ENCODE measurements at regions not wholly inside any gene's neighbourhood (a gene's known extent, or its start where the extent isn't known, plus 50 kb on each side); places are given as distances from the start of the nearest gene placed in this dataset.

DNA sequence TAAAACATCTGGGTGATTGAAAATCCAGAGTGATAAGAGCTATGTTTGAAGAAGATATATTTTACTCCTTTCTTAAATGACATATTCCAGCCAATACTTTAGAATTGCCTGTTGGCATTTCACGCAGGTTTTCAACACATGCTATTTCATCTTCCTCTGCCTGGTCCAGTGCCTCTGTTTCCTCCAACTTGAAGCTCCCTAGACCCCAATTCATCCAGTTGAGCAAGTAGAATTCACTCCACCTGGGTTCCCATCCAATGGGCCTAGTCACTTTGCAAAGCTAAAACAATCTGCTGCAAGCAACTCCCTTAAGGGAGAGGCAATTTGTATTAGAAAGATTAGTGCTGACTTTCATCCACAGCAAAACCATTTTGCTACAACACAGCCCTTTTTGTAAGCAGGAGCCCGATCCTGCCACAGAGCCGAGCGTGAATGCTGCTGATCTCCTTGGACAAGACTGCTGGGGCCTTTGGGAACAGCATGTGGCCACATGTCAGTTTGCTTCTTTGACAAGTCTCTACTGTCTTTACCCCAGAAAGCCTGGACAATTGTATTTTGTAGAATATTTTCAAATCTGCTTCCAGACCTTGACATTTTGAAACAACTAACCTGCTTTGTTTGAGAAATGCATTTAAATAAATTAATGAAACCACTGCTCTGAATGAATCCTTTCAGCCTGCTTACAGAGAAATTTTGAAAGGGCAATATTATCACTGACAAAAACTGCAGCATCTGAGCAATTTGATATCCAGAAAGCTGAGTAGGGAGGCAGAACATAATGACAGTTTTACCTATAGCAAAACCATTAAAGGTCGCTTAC lies 259.1 kb downstream of the TDRD15 start:
- Histone ChIP-seq H3K9me3 (ENCODE audit: insufficient read depth, low read length) (no peaks in the 10 kb centered on the region), H3K4me2 (ENCODE audit: low read depth, low read length, poor library complexity, severe bottlenecking) (no peak overlapping the region), H2AFZ (ENCODE audit: low read depth, low read length, severe bottlenecking) (no peak overlapping the region), H3F3A (ENCODE audit: insufficient read depth) (no peaks in the 10 kb centered on the region), H3K27me3 (ENCODE audit: low read length) (no peaks in the 10 kb centered on the region), H3K79me2 (ENCODE audit: insufficient read depth, low read length) (no peaks in the 10 kb centered on the region), H3K27ac (ENCODE audit: low read depth, low read length) (no peak overlapping the region), H3K36me3 (ENCODE audit: low read length) (no peaks in the 10 kb centered on the region), H3K9me2 (replicated peaks; ENCODE audit: insufficient read depth, low read length) (no peaks in the 10 kb centered on the region), H3K9ac (ENCODE audit: low read length) (no peak overlapping the region), H3K4me3 (ENCODE audit: insufficient read depth, low read length, poor library complexity, severe bottlenecking) (no peak overlapping the region), H4K20me1 (ENCODE audit: low read depth, low read length) (no peaks in the 10 kb centered on the region)
- no peak for TF ChIP-seq EZH2phosphoT487 (conservative IDR thresholded peaks at IDR 0.05; ENCODE audit: low read length)
- TF ChIP-seq, protein P1, sequence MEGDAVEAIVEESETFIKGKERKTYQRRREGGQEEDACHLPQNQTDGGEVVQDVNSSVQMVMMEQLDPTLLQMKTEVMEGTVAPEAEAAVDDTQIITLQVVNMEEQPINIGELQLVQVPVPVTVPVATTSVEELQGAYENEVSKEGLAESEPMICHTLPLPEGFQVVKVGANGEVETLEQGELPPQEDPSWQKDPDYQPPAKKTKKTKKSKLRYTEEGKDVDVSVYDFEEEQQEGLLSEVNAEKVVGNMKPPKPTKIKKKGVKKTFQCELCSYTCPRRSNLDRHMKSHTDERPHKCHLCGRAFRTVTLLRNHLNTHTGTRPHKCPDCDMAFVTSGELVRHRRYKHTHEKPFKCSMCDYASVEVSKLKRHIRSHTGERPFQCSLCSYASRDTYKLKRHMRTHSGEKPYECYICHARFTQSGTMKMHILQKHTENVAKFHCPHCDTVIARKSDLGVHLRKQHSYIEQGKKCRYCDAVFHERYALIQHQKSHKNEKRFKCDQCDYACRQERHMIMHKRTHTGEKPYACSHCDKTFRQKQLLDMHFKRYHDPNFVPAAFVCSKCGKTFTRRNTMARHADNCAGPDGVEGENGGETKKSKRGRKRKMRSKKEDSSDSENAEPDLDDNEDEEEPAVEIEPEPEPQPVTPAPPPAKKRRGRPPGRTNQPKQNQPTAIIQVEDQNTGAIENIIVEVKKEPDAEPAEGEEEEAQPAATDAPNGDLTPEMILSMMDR (IDR thresholded peaks at IDR 0.05; ENCODE audit: insufficient read depth, low read length, poor library complexity, severe bottlenecking): no peak

DNA sequence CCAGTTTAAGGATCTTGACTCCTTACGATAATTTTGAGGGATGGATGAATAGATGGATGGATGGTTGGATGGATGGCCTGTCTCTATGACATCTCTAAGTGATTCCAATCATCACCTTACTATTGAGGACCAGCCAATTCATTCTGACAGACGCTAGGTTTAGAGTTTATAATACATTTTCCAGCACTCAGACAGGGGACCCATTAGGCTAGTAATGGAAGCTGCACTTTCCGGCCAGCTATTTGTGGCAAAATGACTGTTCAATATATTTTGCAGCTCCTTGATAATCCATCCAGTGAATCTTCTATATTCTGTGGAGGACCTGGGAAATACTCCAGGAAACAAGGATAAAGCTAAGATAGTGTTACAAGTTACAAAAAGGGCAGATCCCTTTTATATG lies 262.9 kb downstream of the TDRD15 start:
- no peak overlapping the region for H3K9ac ChIP-seq (ENCODE audit: low read length)
- no peaks in the 10 kb centered on the region for H3F3A ChIP-seq (ENCODE audit: insufficient read depth)
- H3K27me3 ChIP-seq (ENCODE audit: low read length): no peaks in the 10 kb centered on the region
- no peaks in the 10 kb centered on the region for H3K36me3 ChIP-seq (ENCODE audit: low read length)
- H3K9me3 ChIP-seq (ENCODE audit: insufficient read depth, low read length): no peaks in the 10 kb centered on the region
- H3K4me3 ChIP-seq (ENCODE audit: insufficient read depth, low read length, poor library complexity, severe bottlenecking): no peak overlapping the region
- no peak overlapping the region for H3K4me2 ChIP-seq (ENCODE audit: low read depth, low read length, poor library complexity, severe bottlenecking)
- H4K20me1 ChIP-seq (ENCODE audit: low read depth, low read length): no peaks in the 10 kb centered on the region
- H3K79me2 ChIP-seq (ENCODE audit: insufficient read depth, low read length): no peaks in the 10 kb centered on the region
- H3K9me2 ChIP-seq (replicated peaks; ENCODE audit: insufficient read depth, low read length): no peaks in the 10 kb centered on the region
- H3K27ac ChIP-seq (ENCODE audit: low read depth, low read length): no peak overlapping the region
- no peak overlapping the region for H2AFZ ChIP-seq (ENCODE audit: low read depth, low read length, severe bottlenecking)
- TF ChIP-seq EZH2phosphoT487 (conservative IDR thresholded peaks at IDR 0.05; ENCODE audit: low read length): no peak
- TF ChIP-seq, protein P1 (IDR thresholded peaks at IDR 0.05; ENCODE audit: insufficient read depth, low read length, poor library complexity, severe bottlenecking): no peak

DNA sequence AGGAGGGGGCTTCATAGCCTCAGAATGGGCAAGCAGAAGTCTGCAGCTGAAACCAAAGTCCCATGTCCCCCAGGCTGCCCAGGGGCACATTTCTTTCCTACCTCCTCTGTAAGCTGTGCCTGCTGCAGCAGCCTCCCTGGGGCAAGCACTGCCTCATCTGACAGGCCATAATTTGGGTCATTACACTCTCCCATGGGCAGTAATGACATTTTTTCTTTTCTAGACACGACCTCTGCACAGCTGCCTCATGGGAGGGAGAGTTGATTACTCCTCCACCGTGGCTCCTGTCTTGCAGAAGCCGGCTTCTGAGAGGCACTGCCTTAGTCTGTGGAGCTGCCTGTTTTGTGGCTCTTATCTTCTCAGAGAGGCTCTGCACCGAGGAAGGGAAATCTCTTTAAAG lies 268.9 kb downstream of the TDRD15 start:
- H3K4me2 ChIP-seq (ENCODE audit: low read depth, low read length, poor library complexity, severe bottlenecking): no peak overlapping the region
- no peaks in the 10 kb centered on the region for H3K79me2 ChIP-seq (ENCODE audit: insufficient read depth, low read length)
- no peak overlapping the region for H3K9ac ChIP-seq (ENCODE audit: low read length)
- no peaks in the 10 kb centered on the region for H3K9me3 ChIP-seq (ENCODE audit: insufficient read depth, low read length)
- no peak overlapping the region for H3K4me3 ChIP-seq (ENCODE audit: insufficient read depth, low read length, poor library complexity, severe bottlenecking)
- no peaks in the 10 kb centered on the region for H3K36me3 ChIP-seq (ENCODE audit: low read length)
- no peaks in the 10 kb centered on the region for H4K20me1 ChIP-seq (ENCODE audit: low read depth, low read length)
- no peaks in the 10 kb centered on the region for H3K27me3 ChIP-seq (ENCODE audit: low read length)
- H3K9me2 ChIP-seq (replicated peaks; ENCODE audit: insufficient read depth, low read length): no peaks in the 10 kb centered on the region
- H3F3A ChIP-seq (ENCODE audit: insufficient read depth): no peaks in the 10 kb centered on the region
- H2AFZ ChIP-seq (ENCODE audit: low read depth, low read length, severe bottlenecking): no peak overlapping the region
- no peak for TF ChIP-seq EZH2phosphoT487 (conservative IDR thresholded peaks at IDR 0.05; ENCODE audit: low read length)
- TF ChIP-seq, protein P1 (IDR thresholded peaks at IDR 0.05; ENCODE audit: insufficient read depth, low read length, poor library complexity, severe bottlenecking): no peak
- no peak overlapping the region for H3K27ac ChIP-seq (ENCODE audit: low read depth, low read length)
